ENCODE measurements at regions not wholly inside any gene's neighbourhood (a gene's known extent, or its start where the extent isn't known, plus 50 kb on each side); places are given as distances from the start of the nearest gene placed in this dataset.

DNA sequence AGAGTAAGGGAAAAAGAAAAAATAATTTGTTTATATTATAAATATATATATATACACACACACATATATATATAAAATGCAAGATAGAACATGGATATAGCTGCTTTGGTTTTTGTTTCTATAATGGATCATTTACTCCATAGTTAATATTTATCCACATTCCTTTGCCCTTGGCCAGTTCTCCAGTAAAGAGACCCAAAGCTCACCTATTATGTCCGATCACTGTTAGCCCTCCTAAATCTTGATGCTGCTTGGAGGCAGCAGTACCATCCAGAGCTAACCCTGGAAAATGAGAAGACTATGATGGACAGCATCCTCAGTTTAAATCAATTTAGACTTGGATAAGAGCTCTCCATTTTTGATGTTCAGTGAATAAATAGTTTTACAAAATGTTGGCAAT, 407.7 kb downstream of the PLPP3 start:
- Histone ChIP-seq H3K9me3 (ENCODE audit: control insufficient read depth, low read depth, low read length) (no peaks in the 10 kb centered on the region), H3K79me2 (ENCODE audit: insufficient read depth, low read length) (no peaks in the 10 kb centered on the region), H3K27me3 (ENCODE audit: insufficient read depth, low read length) (no peaks in the 10 kb centered on the region), H2BK12ac (ENCODE audit: insufficient read length, low read depth, low read length) (no peak overlapping the region), H2AK5ac (ENCODE audit: insufficient read length, low read length) (no peak overlapping the region), H3K56ac (ENCODE audit: insufficient read length, low read depth, low read length) (no peak overlapping the region), H4K91ac (ENCODE audit: insufficient read length, low read depth, low read length) (no peak overlapping the region), H3K18ac (ENCODE audit: insufficient read length, low read depth, low read length) (no peak overlapping the region), H4K5ac (ENCODE audit: insufficient read length, low read depth, low read length) (no peak overlapping the region), H3K4me1 (ENCODE audit: insufficient read depth, low read length) (peaks cover 4% of the 10 kb centered on the region; the same call in 1 of the 2 replicates), H2AFZ (ENCODE audit: low read length) (no peak overlapping the region), H3T11ph (ENCODE audit: low read length) (no peak overlapping the region), H3K27ac (ENCODE audit: insufficient read length, low read depth, low read length) (no peak overlapping the region), H3K23ac (ENCODE audit: insufficient read length, low read depth, low read length) (no peak overlapping the region), H3K79me1 (ENCODE audit: insufficient read depth, low read depth, low read length, poor library complexity, severe bottlenecking) (no peaks in the 10 kb centered on the region), H2BK15ac (ENCODE audit: low read depth, low read length) (no peak overlapping the region), H3K4me2 (ENCODE audit: insufficient read depth, insufficient read length, low read length) (no peak overlapping the region), H3K9ac (ENCODE audit: extremely low read depth, insufficient read length, low read length) (no peak overlapping the region), H2BK20ac (ENCODE audit: low read depth, low read length, poor library complexity, severe bottlenecking) (no peak overlapping the region), H2BK5ac (ENCODE audit: insufficient read length, low read length) (no peak overlapping the region), H4K20me1 (ENCODE audit: control insufficient read depth, insufficient read depth, insufficient read length) (no peaks in the 10 kb centered on the region), H3K4ac (ENCODE audit: low read depth, low read length) (no peak overlapping the region), H3K14ac (ENCODE audit: insufficient read depth, low read length) (no peak overlapping the region), H3K23me2 (ENCODE audit: insufficient read length, low read depth, low read length, poor library complexity, severe bottlenecking) (no peaks in the 10 kb centered on the region), H2BK120ac (ENCODE audit: low read depth, low read length, poor library complexity, severe bottlenecking) (no peak overlapping the region), H4K8ac (replicated peaks; ENCODE audit: insufficient read length, low read depth, low read length) (no peak overlapping the region)
- no peak overlapping the region for H3K4me3 Mint-ChIP-seq
- no peaks in the 10 kb centered on the region for H3K27me3 Mint-ChIP-seq (ENCODE audit: low read depth)
- peaks cover 0 to 5% of the 10 kb centered on the region in 2 experiments; a peak in 1 of 5 replicates for H3K9me3 Mint-ChIP-seq
- H3K4me1 Mint-ChIP-seq = peaks cover 16% of the 10 kb centered on the region in 2 experiments
- no peak for TF ChIP-seq CTCF (conservative IDR thresholded peaks at IDR 0.05)
- no CpG with 5 or more reads among the region's 1 CpG for WGBS (ENCODE audit: extremely low coverage, insufficient read length, low lambda C conversion rate)
- H3K36me3 Mint-ChIP-seq (ENCODE audit: insufficient read depth in 1 of 3, low read depth in 3 of 3) = peaks cover 0 to 11% (median 0%) of the 10 kb centered on the region in 3 experiments; a peak in 1 of 7 replicates
- DNase-seq = no peak
- H3K27ac Mint-ChIP-seq = no peak overlapping the region

All from H9 (cell line).